NB4 (cell line): ENCODE measurements at regions not wholly inside any gene's neighbourhood (a gene's known extent, or its start where the extent isn't known, plus 50 kb on each side); places are given as distances from the start of the nearest gene placed in this dataset.

Experiments
- DNase-seq: peaks from one replicate; pipeline ENCODE4 v3.0.0; 2010; ENCODE audit warnings: low read depth
- H3K4me3 ChIP-seq: one replicate; pipeline ENCODE4 v1.5.1; 2011; ENCODE audit warnings: mild to moderate bottlenecking, low read depth, low read length, moderate library complexity
- CTCF ChIP-seq: IDR thresholded peaks from one replicate; pipeline ENCODE4 v1.5.1; 2012; ENCODE audit warnings: low read depth, low read length
- MAX ChIP-seq: IDR thresholded peaks from 2 replicates; pipeline ENCODE4 v1.6.1; 2011; ENCODE audit warnings: low read depth, low read length
- MYC ChIP-seq: IDR thresholded peaks from 2 replicates; pipeline ENCODE4 v1.6.1; 2011; ENCODE audit warnings: low read depth, low read length
- POLR2A ChIP-seq: IDR thresholded peaks from 2 replicates; pipeline ENCODE4 v1.6.1; 2011; ENCODE audit warnings: mild to moderate bottlenecking; ENCODE audit not compliant: insufficient read length; ENCODE audit errors: extremely low read depth

GRCh38 chr10:89963451-89964102, 262.2 kb downstream of the KIF20B start:
- DNase-seq = no peak
- TF ChIP-seq MAX = no peak
- TF ChIP-seq CTCF = no peak
- TF ChIP-seq POLR2A = no peak
- TF ChIP-seq MYC = no peak

GRCh38 chr10:89966211-89966610, 264.8 kb downstream of the KIF20B start:
- TF ChIP-seq MAX (no peak), MYC (no peak), CTCF (no peak), POLR2A (no peak)
- H3K4me3 ChIP-seq = no peak overlapping the region
- no peak for DNase-seq

More at GRCh38 chr10:89963451-89964102, 262.2 kb downstream of the KIF20B start:
- no peak overlapping the region for H3K4me3 ChIP-seq

- TF ChIP-seq MYC (no peak), MAX (no peak), CTCF (no peak), POLR2A (no peak)
- no peak for DNase-seq
- H3K4me3 ChIP-seq = no peak overlapping the region
Observed at GRCh38 chr10:89973326-89973725, 271.9 kb downstream of the KIF20B start.

GRCh38 chr10:89975071-89975470, 273.7 kb downstream of the KIF20B start:
- TF ChIP-seq CTCF (no peak), MAX (no peak), MYC (no peak), POLR2A (no peak)
- H3K4me3 ChIP-seq = no peak overlapping the region
- DNase-seq = no peak

- TF ChIP-seq POLR2A = no peak
- no peak for TF ChIP-seq CTCF
- TF ChIP-seq MAX = no peak
- no peak for TF ChIP-seq MYC
Observed at GRCh38 chr10:89975771-89976170, 274.4 kb downstream of the KIF20B start.

GRCh38 chr10:89978081-89978480, 276.7 kb downstream of the KIF20B start:
- DNase-seq = no peak
- no peak overlapping the region for H3K4me3 ChIP-seq
- no peak for TF ChIP-seq MYC
- no peak for TF ChIP-seq POLR2A
- no peak for TF ChIP-seq CTCF
- no peak for TF ChIP-seq MAX

More at GRCh38 chr10:89975771-89976170, 274.4 kb downstream of the KIF20B start:
- DNase-seq = no peak
- H3K4me3 ChIP-seq = no peak overlapping the region
